ENCODE measurements at regions not wholly inside any gene's neighbourhood (a gene's known extent, or its start where the extent isn't known, plus 50 kb on each side); places are given as distances from the start of the nearest gene placed in this dataset.
"Not testable (repeated sequence)": the region's sequence is repeated elsewhere in the genome, so short reads cannot be mapped to it uniquely, and the experiment has no call there.

DNA sequence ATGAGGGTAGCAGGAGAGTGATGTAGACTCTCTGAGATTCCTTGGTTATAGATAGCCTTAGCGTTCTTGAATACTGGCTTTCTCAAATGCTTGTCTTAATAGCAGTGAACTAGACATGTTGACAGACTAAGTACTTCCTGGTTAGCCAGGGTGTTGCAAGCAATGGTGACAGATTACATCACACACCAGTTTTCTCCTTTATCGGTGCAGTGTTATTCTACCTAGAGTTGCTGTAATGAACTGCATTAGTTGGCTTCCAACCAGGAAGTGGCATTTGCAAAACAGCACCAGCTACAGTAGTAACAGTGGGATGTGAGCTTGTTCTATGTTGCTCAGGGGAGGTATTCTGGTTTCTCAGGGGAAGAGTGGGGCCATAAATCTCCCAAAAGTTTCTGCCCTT, 582.2 kb upstream of the DDX18 start:
- no peak for DNase-seq

DNA sequence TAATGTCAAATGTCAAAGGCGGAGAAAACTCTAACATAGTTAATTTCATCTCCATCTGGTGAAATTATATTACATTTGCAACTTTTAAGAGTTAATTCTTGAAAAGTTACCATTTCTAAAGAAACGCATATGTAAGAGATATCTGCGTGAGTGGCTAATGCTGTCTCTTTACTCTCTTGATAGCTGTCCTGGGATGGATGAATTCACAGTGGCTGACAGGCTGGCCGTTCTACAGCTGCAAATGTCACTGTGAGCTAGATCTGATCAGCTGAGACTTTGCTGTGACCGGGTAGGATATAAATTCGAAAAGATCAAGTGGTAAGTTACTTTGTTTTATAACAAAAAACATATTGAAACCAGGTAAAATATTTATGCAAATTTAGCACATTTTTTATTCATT, 557.1 kb upstream of the DDX18 start:
- peak; percentile 55 for DNase-seq

DNA sequence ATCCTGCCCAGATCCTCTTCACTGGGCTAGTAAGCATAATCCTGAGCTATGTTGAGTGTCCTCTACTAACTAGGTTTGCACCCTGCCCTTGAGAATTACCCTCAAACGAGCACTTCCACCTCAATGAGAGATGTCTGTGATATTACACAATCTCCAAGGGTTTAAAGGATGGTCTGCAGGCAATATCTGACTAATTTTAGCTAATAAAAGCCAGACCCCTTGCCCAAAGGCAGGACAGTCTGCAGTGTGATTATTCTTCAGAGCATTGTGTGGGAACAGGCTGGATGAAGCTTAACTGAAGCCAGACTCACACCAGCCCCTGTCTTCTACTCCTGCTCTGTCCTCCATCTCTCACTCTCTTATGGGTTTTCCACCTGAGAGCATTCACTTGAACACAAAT, 544.9 kb upstream of the DDX18 start:
- no peak for DNase-seq

DNA sequence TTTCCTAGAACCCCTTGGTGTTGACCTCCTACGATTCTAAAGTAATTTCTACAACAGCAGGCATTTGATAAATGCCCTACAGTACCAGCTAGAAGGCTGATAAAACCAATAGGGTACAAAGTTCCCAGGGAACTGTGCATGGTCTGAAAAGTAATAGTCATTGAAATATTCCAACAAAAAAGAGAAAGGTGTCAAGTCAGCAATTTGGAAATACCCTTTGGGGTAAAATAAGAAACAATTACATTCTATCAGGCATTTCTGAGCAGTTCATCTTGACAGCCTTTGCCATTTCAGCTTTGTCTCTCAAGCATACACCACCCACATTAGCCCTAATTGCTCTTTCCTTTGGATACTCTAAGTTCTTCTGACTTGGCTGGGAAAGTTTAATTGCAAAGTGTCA, 542.9 kb upstream of the DDX18 start:
- DNase-seq, result peak; percentile 45

DNA sequence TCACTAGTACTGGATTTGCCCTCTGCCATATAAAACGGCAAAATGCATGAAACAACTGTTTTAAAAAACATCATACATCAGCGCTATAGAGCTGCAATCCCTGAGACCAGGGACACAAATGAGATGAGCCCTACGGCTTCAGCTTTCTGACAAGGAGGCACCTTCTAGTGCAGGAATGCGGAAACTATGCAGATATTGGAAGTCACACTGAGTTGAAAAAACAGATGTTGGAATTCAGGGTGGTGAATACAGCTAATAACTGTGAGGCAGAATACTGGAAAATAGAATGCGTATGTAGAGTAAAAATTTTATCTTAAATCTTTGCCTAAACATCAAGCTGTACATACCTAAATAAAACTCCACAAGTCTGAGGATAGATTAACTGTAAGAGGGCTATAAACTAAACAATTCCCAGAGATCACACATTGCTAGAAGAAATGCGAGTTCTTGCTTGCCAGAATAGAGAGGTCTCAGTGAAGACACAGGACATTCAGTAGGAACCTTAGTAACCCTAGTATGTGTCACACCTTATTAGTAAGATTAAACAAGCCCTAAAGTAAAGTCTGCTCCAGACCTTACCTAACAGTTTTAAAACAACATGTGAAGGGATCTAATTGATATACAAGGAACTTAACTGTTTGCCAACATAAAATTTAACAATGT, 541.4 kb upstream of the DDX18 start:
- peak; percentile 46 for DNase-seq

DNA sequence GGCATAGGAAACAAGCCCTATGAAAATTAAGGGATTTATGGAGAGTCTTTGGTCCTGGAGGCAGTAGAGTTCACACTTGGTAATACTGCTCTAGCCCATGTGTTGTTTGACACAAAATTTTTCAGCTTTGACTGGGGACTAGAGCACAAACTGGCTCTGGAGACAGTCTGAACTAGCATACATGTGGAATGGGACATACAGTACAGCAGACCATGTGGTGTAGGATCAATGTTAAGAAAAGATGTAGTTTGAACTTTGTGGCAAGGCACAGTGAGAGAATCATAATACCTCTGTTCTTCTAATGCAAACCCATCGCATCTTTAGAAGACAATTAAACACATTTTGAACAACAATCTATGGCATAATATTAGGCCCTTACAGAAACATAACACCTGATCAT, 521.5 kb upstream of the DDX18 start:
- no peak for DNase-seq

DNA sequence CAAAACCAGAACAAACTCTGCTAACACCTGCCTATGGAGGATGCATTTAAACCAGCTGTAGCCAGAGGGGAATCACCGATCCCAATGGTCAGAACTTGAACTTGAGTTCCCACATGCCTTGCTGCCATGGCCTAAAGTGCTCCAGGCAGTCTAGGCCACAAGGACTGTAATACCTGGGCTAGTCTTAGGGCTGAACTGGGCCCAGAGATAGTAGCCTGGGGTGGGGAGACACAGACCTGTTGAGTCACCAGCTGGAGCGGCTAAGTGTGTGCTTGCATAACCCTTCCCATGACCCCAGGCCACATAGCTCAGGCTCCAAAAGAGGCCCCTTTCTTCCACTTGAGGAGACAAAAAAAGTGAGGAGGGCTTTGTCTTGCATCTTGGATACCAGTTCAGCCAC, 515.0 kb upstream of the DDX18 start:
- DNase-seq, result no peak

DNA sequence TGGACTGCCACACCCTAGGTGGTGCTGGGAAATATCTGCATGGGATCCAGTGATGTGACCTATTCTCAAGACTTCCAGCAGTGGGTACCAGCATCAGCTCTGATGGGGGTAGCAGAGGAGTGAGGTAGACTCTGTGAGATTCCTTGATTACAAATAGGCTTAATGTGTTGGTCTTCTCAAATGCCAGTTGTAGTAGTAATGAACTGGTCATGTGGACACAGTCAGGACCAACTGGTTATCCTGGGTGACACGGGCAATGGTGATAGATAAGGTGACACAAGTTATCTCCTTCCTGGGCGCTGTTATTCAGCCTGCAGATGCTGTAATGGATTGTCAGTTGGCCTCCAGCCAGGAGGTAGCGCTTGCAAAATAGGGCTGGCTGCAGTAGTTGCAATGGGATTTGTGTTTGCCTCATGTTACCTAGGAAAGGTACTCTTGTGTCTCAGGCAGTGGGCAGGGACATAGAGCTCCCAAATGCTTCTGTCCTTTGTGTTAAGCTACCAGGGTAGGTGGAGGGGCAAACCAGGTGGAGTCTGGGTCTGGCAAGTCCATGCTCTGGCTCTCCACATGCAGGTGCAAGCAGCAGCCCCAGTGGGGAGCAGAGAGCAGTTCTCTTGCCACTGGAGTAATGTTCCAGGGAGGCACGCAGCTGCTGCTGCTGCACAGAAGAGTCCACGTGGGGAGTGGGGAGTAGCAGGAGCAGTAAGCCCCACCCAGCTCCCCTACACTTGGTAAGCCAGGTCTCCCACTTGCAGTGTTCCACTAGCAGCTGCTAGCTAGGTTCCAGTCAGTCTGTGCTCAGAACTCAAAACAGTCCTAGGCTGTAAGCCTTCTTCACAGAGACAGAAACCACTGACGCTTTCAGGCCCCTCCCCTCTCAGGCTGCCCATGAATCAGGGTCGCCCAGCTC, 505.4 kb upstream of the DDX18 start:
- DNase-seq, result no peak

DNA sequence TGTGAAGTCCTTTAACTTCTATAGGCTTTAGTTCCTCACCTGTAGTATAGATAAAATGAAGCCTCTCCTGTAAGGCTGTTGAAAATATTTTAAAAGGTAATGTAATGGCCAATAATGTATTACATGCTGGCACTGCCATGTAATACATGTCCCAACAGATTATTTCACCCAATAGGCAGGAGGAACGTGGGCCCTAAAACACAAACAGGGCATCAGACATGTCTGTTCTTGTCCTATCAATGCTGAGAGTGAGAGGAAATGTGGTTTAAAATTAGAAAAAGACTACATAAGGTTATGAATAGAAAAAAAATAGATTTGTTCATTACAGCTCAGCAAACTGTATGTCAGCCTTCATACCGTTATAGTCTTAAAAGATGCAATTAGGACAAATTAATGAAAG, 492.7 kb upstream of the DDX18 start:
- DNase-seq, result no peak

DNA sequence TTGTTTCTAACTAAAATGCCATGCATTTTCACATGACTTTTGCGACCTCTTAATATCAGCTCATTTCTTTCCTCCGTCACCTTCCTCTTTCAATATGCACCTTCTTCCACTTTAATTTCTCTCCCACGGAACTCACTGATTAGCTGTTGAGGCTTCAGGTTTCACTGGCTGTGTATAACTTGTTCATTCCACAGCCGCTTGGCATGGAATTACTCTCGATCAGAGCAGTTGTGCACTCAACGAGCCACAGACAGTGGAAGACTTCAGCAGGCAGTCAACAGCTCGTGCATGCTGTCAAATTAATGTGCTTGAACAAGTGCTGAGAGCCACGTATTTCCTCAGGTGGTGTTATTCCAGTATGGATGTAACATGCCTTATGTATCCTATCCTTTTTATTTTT, 491.2 kb upstream of the DDX18 start:
- DNase-seq, result peak; percentile 36

DNA sequence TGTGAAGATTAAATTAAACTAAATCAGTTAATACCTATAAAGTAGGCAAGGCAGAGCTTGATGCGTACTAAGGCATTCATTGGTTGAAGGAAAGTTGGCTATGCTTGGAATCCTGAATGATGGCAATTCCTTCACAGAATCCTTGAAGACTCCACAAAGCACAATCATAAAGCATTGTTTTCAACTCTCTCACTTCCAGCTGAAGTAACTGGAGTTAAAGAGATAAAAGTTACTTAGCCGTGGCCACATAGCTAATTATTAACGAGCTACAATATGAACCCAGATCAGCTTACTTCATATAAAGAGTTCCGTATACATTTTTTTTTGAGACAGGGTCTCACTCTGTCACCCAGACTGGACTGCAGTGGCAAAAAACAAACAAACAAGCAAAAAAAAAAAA, 483.9 kb upstream of the DDX18 start:
- DNase-seq, result no peak

DNA sequence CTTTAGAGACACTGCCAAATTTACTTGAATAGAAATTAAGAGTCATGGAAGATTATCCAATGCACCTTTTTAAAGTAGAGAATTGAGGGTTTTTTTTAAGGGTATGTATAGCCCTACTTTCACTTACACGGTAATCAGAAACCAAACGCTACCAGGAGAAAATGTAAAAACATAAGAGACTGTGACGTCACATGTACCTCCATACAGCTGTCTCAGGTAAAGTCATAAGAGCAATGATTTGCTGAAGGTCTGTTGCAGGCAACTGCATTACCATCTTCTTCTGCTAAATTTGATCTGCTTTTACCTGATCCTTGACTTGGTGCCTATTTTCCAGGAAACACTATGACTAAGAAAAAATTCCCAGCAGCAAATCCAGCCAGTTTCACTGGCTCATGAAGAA, 478.5 kb upstream of the DDX18 start:
- DNase-seq, result no peak

DNA sequence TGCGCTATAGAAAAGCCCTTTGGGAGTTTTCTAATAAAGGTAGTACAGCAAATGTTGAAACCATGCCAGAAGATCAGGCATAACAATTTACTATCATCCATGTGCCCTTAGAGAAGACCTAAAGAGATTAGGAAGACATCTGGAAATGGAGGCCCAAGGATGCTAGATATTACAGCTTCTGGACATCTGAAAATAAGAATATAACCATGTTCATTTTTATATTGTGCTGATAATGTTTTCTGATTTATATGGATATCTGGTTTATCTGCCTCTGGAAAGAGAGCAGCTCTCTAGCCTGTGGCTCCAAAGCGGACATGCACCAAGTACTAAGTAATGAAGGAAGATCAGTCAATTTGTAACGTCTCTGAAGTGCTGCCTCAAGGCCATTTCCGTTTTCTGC, 478.0 kb upstream of the DDX18 start:
- DNase-seq, result no peak

DNA sequence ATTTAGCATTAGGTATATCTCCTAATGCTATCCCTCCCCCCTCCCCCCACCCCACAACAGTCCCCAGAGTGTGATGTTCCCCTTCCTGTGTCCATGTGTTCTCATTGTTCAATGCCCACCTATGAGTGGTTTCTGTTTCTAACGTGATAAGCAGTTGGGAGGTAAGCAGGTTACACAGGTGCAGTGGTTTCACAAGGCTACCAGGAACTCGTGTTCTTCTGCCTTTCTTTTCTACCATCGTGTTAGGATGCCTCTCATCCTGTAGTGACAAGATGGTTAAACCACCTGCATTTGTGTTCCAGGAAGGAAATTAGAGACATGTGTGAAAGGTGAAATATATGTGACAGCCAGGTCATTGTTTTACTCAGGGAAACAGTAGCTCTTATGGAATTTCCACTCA, 476.5 kb upstream of the DDX18 start:
- DNase-seq, result not testable (repeated sequence)

DNA sequence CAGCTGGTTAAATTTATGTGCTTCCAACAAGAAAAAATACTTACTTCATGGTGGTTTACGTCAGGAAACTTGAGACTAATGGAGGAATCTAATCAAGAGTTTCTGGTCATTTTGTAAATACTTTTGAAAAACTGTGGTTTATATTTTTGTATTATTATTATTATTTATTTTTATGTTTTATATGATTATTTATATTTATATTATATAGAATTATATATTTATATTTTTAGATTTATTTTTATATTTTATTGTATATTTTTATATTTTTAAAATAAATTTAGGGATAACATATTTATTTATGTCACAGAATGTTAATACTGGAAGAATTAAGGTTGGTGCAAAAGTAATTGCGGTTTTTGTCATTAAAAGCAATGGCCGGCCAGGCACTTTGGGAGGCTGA, 474.5 kb upstream of the DDX18 start:
- DNase-seq, result no peak

DNA sequence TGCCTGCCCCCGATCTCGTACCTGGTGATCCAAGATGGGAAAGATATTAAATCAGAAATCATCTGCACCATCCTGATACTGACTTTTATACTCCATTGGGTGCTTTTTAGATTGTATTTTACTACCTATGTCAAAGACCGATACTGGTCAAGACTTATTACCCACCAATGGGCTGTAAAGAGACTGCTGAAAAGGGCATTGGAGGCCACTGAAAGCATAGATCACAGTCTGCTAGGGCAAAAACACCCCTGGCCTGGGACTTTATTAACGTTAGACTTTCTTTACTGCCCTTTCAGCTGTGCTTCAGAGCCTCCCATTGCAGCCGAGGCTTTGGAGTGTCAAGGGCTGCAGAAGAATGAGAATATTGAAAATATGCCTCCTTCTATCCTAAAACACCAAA, 472.8 kb upstream of the DDX18 start:
- DNase-seq, result no peak

DNA sequence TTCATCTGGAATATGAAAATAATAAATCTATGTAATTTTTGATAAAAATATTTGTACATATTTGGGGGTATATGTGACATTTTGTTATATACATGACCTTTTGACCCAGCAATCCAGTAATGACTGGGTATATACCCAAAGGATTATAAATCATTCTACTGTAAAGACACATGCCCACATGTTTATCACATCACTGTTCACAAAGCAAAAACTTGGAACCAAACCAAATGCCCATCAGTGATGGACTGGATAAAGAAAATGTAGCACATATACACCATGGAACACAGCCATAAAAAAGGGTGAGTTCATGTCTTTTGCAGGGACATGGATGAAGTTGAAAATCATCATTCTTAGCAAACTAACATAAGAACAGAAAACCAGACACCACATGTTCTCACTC, 472.1 kb upstream of the DDX18 start:
- DNase-seq, result no peak

DNA sequence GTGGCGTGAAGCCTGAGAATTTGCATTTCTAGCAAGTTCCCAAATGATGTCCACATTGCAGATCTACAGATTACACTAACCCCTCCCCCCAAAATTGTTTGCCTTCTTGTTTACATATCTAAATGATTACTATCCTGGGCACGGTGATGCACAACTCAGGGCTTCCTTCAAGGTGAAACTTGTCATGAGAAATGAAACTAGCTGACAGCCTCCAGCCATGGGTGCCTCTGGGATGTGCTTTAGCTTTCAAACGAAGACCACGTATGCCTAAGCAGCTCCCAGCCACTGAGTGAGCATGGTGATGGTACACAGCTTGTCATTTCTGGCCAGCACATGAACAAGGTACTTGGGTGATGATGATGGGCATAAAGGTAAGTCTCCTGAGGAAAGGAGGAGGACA, 464.8 kb upstream of the DDX18 start:
- DNase-seq, result no peak

DNA sequence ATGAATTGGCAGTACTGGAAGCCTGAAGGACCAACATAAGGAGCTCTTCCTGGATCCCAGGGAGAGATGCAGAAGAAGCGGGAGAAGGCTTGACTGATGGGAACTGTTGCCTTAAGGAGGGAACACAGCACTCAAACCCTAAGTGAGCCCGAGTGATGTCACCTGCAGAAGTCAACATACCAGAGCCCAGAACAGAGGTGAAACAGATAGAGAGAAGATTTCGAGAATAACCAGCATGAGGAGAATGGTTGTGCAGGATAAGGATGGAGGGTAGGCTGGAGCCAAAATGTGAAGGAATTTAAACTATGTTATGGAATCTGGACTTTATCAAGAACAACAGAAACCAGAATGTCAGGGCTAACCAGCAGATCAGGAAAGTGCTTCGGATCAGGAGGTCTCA, 463.1 kb upstream of the DDX18 start:
- no peak for DNase-seq

DNA sequence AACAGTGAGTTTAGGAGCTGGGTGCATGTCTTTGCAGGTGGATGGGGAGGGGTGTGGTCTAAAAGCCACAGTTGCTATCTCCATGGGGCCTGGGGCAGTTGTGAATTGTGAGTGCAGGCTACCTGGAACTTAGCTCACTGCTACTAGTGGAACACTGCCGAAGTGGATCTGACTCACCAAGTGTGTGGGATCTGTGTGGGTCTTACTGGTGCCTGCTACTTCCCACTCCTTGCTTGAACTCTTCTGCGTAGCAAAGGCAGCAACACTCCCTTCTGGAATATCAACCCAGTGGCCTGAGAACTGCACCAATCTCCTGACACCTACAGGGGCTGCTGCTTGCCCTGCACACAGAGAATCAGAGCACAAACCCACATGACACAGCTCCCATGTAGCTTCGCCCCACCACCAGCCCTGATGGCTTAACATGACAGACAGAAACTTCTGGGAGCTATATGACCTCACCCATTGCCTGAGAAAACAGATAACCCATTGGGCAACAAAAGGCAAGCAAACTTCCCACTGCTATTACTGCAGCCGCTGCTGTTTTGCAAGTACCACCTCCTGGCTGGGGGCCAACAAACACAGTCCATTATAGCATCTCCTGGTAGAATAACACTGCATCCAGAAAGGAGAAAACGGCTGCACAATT, 455.1 kb upstream of the DDX18 start:
- no peak for DNase-seq

DNA sequence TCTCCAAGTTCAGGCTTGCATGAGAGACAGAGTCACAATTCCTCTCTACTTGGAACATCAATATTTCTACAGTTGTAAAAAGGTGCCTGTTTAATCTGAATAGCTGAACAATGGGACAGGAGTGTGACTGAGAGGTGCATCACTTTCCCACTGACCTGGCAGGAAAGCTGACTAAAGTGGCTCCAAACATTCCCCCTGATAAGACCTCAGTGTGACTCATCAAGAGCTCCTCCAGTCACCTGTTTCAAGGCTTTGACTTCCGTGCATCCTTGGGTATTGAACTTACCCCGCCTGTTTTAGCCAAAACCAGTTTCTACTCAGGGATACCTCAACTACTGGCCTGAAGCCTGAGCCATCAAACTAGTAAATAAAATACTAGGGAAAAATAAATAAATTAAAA, 453.9 kb upstream of the DDX18 start:
- no peak for DNase-seq

DNA sequence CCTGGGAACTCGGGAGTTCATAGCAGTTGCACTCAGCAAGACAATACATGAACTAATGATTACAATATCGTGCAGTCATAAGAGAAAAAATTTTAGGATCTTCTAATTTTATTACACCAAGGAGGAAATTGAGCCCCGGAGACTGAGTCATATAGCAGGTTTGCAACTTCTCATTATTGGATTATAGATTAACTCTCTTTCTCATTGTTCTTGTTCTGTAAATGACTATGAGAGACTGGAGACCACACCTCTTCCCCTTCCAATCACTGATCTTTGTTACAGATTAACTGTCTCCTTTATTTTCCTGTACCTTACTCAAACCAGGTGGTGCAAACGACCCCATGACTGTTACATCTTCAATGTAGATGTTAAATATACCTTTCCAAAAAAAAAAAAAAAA, 435.8 kb upstream of the DDX18 start:
- no peak for DNase-seq

DNA sequence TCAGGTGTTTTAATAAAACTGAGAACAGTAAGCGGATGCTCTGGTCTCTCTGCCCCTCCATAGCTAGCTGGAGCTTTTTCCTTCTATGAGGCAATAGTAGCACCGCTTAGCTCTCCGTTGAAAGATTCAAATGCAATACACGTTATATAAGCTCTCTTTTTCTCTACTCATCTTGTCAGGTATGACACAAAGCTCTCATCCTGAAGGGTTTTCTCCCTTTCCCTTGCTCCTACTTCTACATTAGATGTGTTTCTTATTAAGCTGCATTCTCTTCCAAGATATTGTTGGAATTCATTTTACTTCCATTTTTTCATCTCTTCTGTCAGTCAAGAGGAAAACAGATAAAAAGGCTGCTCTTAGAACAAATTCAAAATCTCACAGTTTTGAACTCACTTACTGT, 434.6 kb upstream of the DDX18 start:
- DNase-seq, result no peak

DNA sequence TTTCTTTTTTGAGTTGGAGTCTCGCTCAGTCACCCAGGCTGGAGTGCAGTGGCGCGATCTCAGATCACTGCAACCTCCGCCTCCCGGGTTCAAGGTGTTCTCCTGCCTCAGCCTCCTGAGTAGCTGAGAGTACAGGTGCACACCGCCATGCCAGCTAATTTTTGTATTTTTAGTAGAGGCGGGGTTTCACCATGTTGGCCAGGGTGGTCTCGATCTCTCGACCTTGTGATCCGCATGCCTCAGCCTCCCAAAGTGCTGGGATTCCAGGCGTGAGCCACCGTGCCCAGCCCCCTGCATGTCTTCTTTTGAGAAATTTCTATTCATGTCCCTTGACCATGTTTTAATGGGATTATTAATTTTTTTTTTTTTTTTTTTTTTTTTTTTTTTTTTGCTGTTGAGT, 430.5 kb upstream of the DDX18 start:
- DNase-seq, result not testable (repeated sequence)

Data from eye (tissue), 1 donor.